ENCODE measurements at regions not wholly inside any gene's neighbourhood (a gene's known extent, or its start where the extent isn't known, plus 50 kb on each side); places are given as distances from the start of the nearest gene placed in this dataset.
A peak's percentile ranks its signal among the peaks of the same experiment; 100 is the strongest.

- DNase-seq (ENCODE audit: low read depth): no peak
- no peak overlapping the region for H3K4me3 ChIP-seq (ENCODE audit: low read depth, low read length)
- no peak for TF ChIP-seq CTCF (IDR thresholded peaks at IDR 0.05; ENCODE audit: insufficient read depth, low read depth, low read length)
Measured at GRCh38 chr18:41845563-41845962, 109.5 kb upstream of the PIK3C3 start.

GRCh38 chr18:41842886-41843285 is 112.1 kb upstream of the PIK3C3 start:
- no peak for TF ChIP-seq CTCF (IDR thresholded peaks at IDR 0.05; ENCODE audit: insufficient read depth, low read depth, low read length)
- no peak overlapping the region for H3K4me3 ChIP-seq (ENCODE audit: low read depth, low read length)
- DNase-seq (ENCODE audit: low read depth): no peak

- no peak for TF ChIP-seq CTCF (IDR thresholded peaks at IDR 0.05; ENCODE audit: insufficient read depth, low read depth, low read length)
- peak; percentile 0 for DNase-seq (ENCODE audit: low read depth)
- H3K4me3 ChIP-seq (ENCODE audit: low read depth, low read length): no peak overlapping the region
Measured at GRCh38 chr18:41829647-41830516, 125.2 kb upstream of the PIK3C3 start.

- no peak overlapping the region for H3K4me3 ChIP-seq (ENCODE audit: low read depth, low read length)
- TF ChIP-seq CTCF (IDR thresholded peaks at IDR 0.05; ENCODE audit: insufficient read depth, low read depth, low read length): no peak
- DNase-seq (ENCODE audit: low read depth): no peak
Measured at GRCh38 chr18:41828137-41828536, 126.9 kb upstream of the PIK3C3 start.

GRCh38 chr18:41820784-41821183 is 134.2 kb upstream of the PIK3C3 start:
- TF ChIP-seq CTCF (IDR thresholded peaks at IDR 0.05; ENCODE audit: insufficient read depth, low read depth, low read length): no peak
- DNase-seq (ENCODE audit: low read depth): no peak
- no peak overlapping the region for H3K4me3 ChIP-seq (ENCODE audit: low read depth, low read length)

GRCh38 chr18:41818381-41819355 is 136.4 kb upstream of the PIK3C3 start:
- TF ChIP-seq CTCF (IDR thresholded peaks at IDR 0.05; ENCODE audit: insufficient read depth, low read depth, low read length): no peak
- no peak overlapping the region for H3K4me3 ChIP-seq (ENCODE audit: low read depth, low read length)
- DNase-seq (ENCODE audit: low read depth): no peak

Measured in fibroblast of villous mesenchyme (primary cell).